ENCODE measurements at regions not wholly inside any gene's neighbourhood (a gene's known extent, or its start where the extent isn't known, plus 50 kb on each side); places are given as distances from the start of the nearest gene placed in this dataset.

DNA sequence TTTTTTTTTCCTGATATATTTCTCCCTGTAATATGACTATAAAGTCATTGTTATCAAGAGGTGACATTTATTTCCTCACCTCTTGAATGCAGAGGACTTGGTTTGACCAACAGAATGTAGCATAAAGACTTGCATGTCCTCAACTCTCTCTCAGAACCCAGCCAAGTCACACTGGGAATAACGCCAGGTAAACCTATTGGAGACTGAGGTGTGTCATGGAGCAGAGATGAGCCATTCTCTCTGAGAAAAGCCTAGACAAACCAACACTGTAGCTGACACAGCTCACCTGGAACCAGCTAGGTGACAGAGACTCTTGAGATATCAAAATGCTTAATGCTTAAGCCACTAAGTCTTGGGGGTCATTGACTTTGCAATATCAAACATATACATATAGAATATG lies 533.6 kb downstream of the HAO1 start:
- H3K4me1 ChIP-seq (ENCODE audit: insufficient read depth, low read length): no peaks in the 10 kb centered on the region
- WGBS (ENCODE audit: low lambda C conversion rate): 19% methylated on average over 1 of the region's 1 CpG
- no peaks in the 10 kb centered on the region for H3K9me3 ChIP-seq (ENCODE audit: low read length)
- no peaks in the 10 kb centered on the region for H3K27me3 ChIP-seq (ENCODE audit: control insufficient read depth in 1 of 2, insufficient read depth in 2 of 2, low read length in 2 of 2)
- no peaks in the 10 kb centered on the region for H3K79me2 ChIP-seq (ENCODE audit: insufficient read depth, low read length)
- no peak overlapping the region for H2AFZ ChIP-seq (ENCODE audit: low read length)
- no peaks in the 10 kb centered on the region for H3K36me3 ChIP-seq (replicated peaks in 1 of 2; ENCODE audit: control insufficient read depth in 1 of 2, insufficient read depth in 2 of 2, low read length in 2 of 2)
- no peak overlapping the region for H3K4me3 ChIP-seq (replicated peaks in 1 of 3; ENCODE audit: insufficient read depth in 1 of 3, low read depth in 2 of 3, low read length in 3 of 3)
- H3K9ac ChIP-seq (ENCODE audit: insufficient read depth, low read depth, low read length): no peak overlapping the region
- H3K27ac ChIP-seq (ENCODE audit: extremely low read length, insufficient read depth, low read length): no peak overlapping the region
- ATAC-seq (no peak), FAIRE-seq (no peak), DNase-seq (ENCODE audit: low spot score) (no peak)
- no TSS peak for BruUV-seq (replicated peaks)
- CTCF ChIA-PET (ENCODE audit: low intra/inter-chr PET ratio, low total read pairs): no interaction called here
- POLR2A ChIA-PET: no interaction called here
- H4K20me1 ChIP-seq (ENCODE audit: insufficient read depth, low read length): no peaks in the 10 kb centered on the region
- TF ChIP-seq XRCC5 (optimal IDR thresholded peaks at IDR 0.05; ENCODE audit: low read length) (no peak), HIVEP1 (CRISPR knock-in tag; IDR thresholded peaks at IDR 0.05) (no peak), NFKBIZ (CRISPR knock-in tag; IDR thresholded peaks at IDR 0.05) (no peak), PAF1 (CRISPR knock-in tag; IDR thresholded peaks at IDR 0.05) (no peak), ZNF354B (CRISPR knock-in tag; IDR thresholded peaks at IDR 0.05) (no peak), SALL2 (CRISPR knock-in tag; IDR thresholded peaks at IDR 0.05) (no peak), ZNF792 (CRISPR knock-in tag; IDR thresholded peaks at IDR 0.05) (no peak), TBX3 (IDR thresholded peaks at IDR 0.05; ENCODE audit: borderline replicate concordance) (no peak), HCFC1 (IDR thresholded peaks at IDR 0.05; ENCODE audit: low read depth, low read length) (no peak), ZNF839 (CRISPR knock-in tag; IDR thresholded peaks at IDR 0.05; ENCODE audit: borderline replicate concordance) (no peak), ZNF3 (CRISPR knock-in tag; IDR thresholded peaks at IDR 0.05) (no peak), ARNT (IDR thresholded peaks at IDR 0.05) (no peak), ATM (IDR thresholded peaks at IDR 0.05; ENCODE audit: borderline replicate concordance) (no peak), ERF (CRISPR knock-in tag; IDR thresholded peaks at IDR 0.05) (no peak), PLRG1 (conservative IDR thresholded peaks at IDR 0.05) (no peak)
- TF ChIP-seq, protein P1, sequence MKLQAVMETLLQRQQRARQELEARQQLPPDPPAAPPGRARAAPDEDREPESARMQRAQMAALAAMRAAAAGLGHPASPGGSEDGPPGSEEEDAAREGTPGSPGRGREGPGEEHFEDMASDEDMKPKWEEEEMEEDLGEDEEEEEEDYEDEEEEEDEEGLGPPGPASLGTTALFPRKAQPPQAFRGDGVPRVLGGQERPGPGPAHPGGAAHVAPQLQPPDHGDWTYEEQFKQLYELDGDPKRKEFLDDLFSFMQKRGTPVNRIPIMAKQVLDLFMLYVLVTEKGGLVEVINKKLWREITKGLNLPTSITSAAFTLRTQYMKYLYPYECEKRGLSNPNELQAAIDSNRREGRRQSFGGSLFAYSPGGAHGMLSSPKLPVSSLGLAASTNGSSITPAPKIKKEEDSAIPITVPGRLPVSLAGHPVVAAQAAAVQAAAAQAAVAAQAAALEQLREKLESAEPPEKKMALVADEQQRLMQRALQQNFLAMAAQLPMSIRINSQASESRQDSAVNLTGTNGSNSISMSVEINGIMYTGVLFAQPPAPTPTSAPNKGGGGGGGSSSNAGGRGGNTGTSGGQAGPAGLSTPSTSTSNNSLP (IDR thresholded peaks at IDR 0.05; ENCODE audit: low read depth, low read length): no peak
- TF ChIP-seq, protein P2, sequence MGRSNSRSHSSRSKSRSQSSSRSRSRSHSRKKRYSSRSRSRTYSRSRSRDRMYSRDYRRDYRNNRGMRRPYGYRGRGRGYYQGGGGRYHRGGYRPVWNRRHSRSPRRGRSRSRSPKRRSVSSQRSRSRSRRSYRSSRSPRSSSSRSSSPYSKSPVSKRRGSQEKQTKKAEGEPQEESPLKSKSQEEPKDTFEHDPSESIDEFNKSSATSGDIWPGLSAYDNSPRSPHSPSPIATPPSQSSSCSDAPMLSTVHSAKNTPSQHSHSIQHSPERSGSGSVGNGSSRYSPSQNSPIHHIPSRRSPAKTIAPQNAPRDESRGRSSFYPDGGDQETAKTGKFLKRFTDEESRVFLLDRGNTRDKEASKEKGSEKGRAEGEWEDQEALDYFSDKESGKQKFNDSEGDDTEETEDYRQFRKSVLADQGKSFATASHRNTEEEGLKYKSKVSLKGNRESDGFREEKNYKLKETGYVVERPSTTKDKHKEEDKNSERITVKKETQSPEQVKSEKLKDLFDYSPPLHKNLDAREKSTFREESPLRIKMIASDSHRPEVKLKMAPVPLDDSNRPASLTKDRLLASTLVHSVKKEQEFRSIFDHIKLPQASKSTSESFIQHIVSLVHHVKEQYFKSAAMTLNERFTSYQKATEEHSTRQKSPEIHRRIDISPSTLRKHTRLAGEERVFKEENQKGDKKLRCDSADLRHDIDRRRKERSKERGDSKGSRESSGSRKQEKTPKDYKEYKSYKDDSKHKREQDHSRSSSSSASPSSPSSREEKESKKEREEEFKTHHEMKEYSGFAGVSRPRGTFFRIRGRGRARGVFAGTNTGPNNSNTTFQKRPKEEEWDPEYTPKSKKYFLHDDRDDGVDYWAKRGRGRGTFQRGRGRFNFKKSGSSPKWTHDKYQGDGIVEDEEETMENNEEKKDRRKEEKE (IDR thresholded peaks at IDR 0.05): no peak
- TF ChIP-seq, protein P3, sequence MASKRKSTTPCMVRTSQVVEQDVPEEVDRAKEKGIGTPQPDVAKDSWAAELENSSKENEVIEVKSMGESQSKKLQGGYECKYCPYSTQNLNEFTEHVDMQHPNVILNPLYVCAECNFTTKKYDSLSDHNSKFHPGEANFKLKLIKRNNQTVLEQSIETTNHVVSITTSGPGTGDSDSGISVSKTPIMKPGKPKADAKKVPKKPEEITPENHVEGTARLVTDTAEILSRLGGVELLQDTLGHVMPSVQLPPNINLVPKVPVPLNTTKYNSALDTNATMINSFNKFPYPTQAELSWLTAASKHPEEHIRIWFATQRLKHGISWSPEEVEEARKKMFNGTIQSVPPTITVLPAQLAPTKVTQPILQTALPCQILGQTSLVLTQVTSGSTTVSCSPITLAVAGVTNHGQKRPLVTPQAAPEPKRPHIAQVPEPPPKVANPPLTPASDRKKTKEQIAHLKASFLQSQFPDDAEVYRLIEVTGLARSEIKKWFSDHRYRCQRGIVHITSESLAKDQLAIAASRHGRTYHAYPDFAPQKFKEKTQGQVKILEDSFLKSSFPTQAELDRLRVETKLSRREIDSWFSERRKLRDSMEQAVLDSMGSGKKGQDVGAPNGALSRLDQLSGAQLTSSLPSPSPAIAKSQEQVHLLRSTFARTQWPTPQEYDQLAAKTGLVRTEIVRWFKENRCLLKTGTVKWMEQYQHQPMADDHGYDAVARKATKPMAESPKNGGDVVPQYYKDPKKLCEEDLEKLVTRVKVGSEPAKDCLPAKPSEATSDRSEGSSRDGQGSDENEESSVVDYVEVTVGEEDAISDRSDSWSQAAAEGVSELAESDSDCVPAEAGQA (IDR thresholded peaks at IDR 0.05; ENCODE audit: low read depth): no peak
- TF ChIP-seq, protein P3 (CRISPR knock-in tag; IDR thresholded peaks at IDR 0.05; ENCODE audit: borderline replicate concordance): no peak
- no peak overlapping the region for H3K4me2 ChIP-seq (ENCODE audit: low read depth, low read length)
- intact Hi-C loops (cut with micrococcal nuclease; ENCODE audit: unreplicated experiment) (no loop called here), in situ Hi-C loops (cut with HindIII; ENCODE audit: extremely low pct_ligation_motif_present, low pct_unique_long_range_greater_than_20kb) (no loop called here)
